ENCODE measurements at regions not wholly inside any gene's neighbourhood (a gene's known extent, or its start where the extent isn't known, plus 50 kb on each side); places are given as distances from the start of the nearest gene placed in this dataset.

- TF ChIP-seq L3MBTL2 (conservative IDR thresholded peaks at IDR 0.05) = no peak
- no peak for TF ChIP-seq BHLHE40 (IDR thresholded peaks at IDR 0.05; ENCODE audit: borderline replicate concordance)
- TF ChIP-seq SP1 (IDR thresholded peaks at IDR 0.05) = no peak
- TF ChIP-seq LEF1 (IDR thresholded peaks at IDR 0.05; ENCODE audit: borderline replicate concordance) = no peak
- TF ChIP-seq HDGF (IDR thresholded peaks at IDR 0.05; ENCODE audit: borderline replicate concordance) = no peak
- TF ChIP-seq FOXA1 (IDR thresholded peaks at IDR 0.05) = no peak
- no peak for TF ChIP-seq SUZ12 (IDR thresholded peaks at IDR 0.05)
- no peak for TF ChIP-seq FOXM1 (IDR thresholded peaks at IDR 0.05; ENCODE audit: borderline replicate concordance)
- no peak for TF ChIP-seq CTBP1 (IDR thresholded peaks at IDR 0.05; ENCODE audit: borderline replicate concordance)
Measured at GRCh38 chr6:84862843-84863242, 98.4 kb upstream of the TBX18 start.

All from HEK293T (cell line).